IMR-90 (cell line): ENCODE measurements at regions not wholly inside any gene's neighbourhood (a gene's known extent, or its start where the extent isn't known, plus 50 kb on each side); places are given as distances from the start of the nearest gene placed in this dataset.
"Not testable (repeated sequence)": the region's sequence is repeated elsewhere in the genome, so short reads cannot be mapped to it uniquely, and the experiment has no call there.

Experiments used
- ATAC-seq: fragments of 200-7000 bp; cut with Tn5 transposase; 2 replicates; pipeline ENCODE4 v1.9.1; 2020; ENCODE audit warnings: low read depth, mild to moderate bottlenecking, moderate library complexity
- BruUV-seq: library from RNA; stranded (reverse); fragments of 400-500 nt; replicated peaks from 2 replicates; lab custom pipeline; 2021; lab: Mats Ljungman, UMichigan
- CTCF ChIA-PET: fragments of 300-600 bp; formaldehyde crosslinking; extraction: SDS; loops from one replicate; lab custom pipeline; 2021; ENCODE audit warnings: antibody characterized with exemption; lab: Yijun Ruan, JAX
- POLR2A ChIA-PET: fragments of 300-600 bp; sonication (Branson Sonifier 250); formaldehyde crosslinking; loops from one replicate; lab custom pipeline; 2022; ENCODE audit warnings: antibody characterized with exemption; ENCODE audit not compliant: unreplicated experiment; lab: Charles Lee
- DNase-seq: peaks from one replicate; pipeline ENCODE4 v3.0.0; 2013
- H2AFZ ChIP-seq: replicated peaks from 2 replicates; pipeline ENCODE3; 2013; ENCODE audit warnings: low read length, mild to moderate bottlenecking; ENCODE audit not compliant: poor library complexity
- H2AK5ac ChIP-seq: 2 replicates; pipeline ENCODE4 v1.6.1; 2013; ENCODE audit warnings: low read depth, low read length, inconsistent platforms
- H2AK9ac ChIP-seq: replicated peaks from 2 replicates; pipeline ENCODE3; 2013; ENCODE audit warnings: mild to moderate bottlenecking, low read depth, low read length, moderate library complexity; ENCODE audit not compliant: poor library complexity
- H2BK120ac ChIP-seq: 2 replicates; pipeline ENCODE4 v1.6.1; 2013; ENCODE audit warnings: low read depth, low read length, inconsistent platforms
- H2BK15ac ChIP-seq: 3 replicates; pipeline ENCODE4 v1.6.1; 2013; ENCODE audit warnings: low read depth, low read length, inconsistent platforms
- H2BK20ac ChIP-seq: 2 replicates; pipeline ENCODE4 v1.6.1; 2013; ENCODE audit warnings: low read depth, mild to moderate bottlenecking, inconsistent platforms, low read length, moderate library complexity
- H2BK5ac ChIP-seq: 2 replicates; pipeline ENCODE4 v1.6.1; 2013; ENCODE audit warnings: mild to moderate bottlenecking, low read depth, low read length, inconsistent platforms; ENCODE audit not compliant: poor library complexity, severe bottlenecking
- H3K14ac ChIP-seq: replicated peaks from 2 replicates; pipeline ENCODE4 v1.6.1; 2013; ENCODE audit warnings: low read depth, low read length, inconsistent platforms
- H3K18ac ChIP-seq: 2 replicates; pipeline ENCODE4 v1.6.1; 2013; ENCODE audit warnings: low read depth, low read length, control low read depth
- H3K23ac ChIP-seq: 2 replicates; pipeline ENCODE4 v1.6.1; 2013; ENCODE audit warnings: low read depth, low read length, inconsistent platforms
- H3K27ac ChIP-seq: 2 replicates; pipeline ENCODE4 v1.5.1; 2013; ENCODE audit warnings: mild to moderate bottlenecking, control low read depth, low read length; ENCODE audit not compliant: insufficient read depth
- H3K27me3 ChIP-seq: 2 replicates; pipeline ENCODE4 v1.6.1; 2013; ENCODE audit warnings: low read length; ENCODE audit not compliant: control insufficient read depth, insufficient read depth
- H3K36me3 ChIP-seq: 2 replicates; pipeline ENCODE4 v1.6.1; 2013; ENCODE audit warnings: low read length, mixed read lengths; ENCODE audit not compliant: control insufficient read depth, insufficient read depth
- H3K4ac ChIP-seq: 2 replicates; pipeline ENCODE4 v1.6.1; 2013; ENCODE audit warnings: low read depth, low read length, inconsistent platforms
- H3K4me1 ChIP-seq: 2 replicates; pipeline ENCODE4 v1.6.1; 2013; ENCODE audit warnings: low read length, mixed read lengths; ENCODE audit not compliant: control insufficient read depth, insufficient read depth
- H3K4me2 ChIP-seq: 2 replicates; pipeline ENCODE4 v1.6.1; 2013; ENCODE audit warnings: low read depth, mild to moderate bottlenecking, control low read depth, low read length, moderate library complexity
- H3K4me3 ChIP-seq: 2 replicates; pipeline ENCODE4 v1.5.1; 2013; ENCODE audit warnings: low read depth, mild to moderate bottlenecking, control low read depth, low read length, moderate library complexity; ENCODE audit not compliant: insufficient read depth
- H3K56ac ChIP-seq: 2 replicates; pipeline ENCODE4 v1.6.1; 2013; ENCODE audit warnings: low read length, inconsistent platforms; ENCODE audit not compliant: insufficient read depth; ENCODE audit errors: extremely low read depth
- H3K79me1 ChIP-seq, 2 experiments: 2 replicates each; pipeline ENCODE4 v1.6.1; 2013; ENCODE audit warnings: low read length in 2 of 2, inconsistent platforms in 1 of 2, low read depth in 1 of 2
- H3K9ac ChIP-seq: 2 replicates; pipeline ENCODE4 v1.6.1; 2013; ENCODE audit warnings: low read depth, low read length, control low read depth
- H3K9me1 ChIP-seq: 2 replicates; pipeline ENCODE4 v1.6.1; 2013; ENCODE audit warnings: low read length, inconsistent platforms; ENCODE audit not compliant: insufficient read depth
- H3K9me3 ChIP-seq: 2 replicates; pipeline ENCODE4 v1.6.1; 2013; ENCODE audit warnings: low read length; ENCODE audit not compliant: control insufficient read depth, insufficient read depth
- H4K20me1 ChIP-seq: 2 replicates; pipeline ENCODE4 v1.6.1; 2013; ENCODE audit warnings: low read length, inconsistent platforms; ENCODE audit not compliant: insufficient read depth
- H4K5ac ChIP-seq: 2 replicates; pipeline ENCODE4 v1.6.1; 2013; ENCODE audit warnings: mild to moderate bottlenecking, low read depth, low read length, control low read depth
- H4K8ac ChIP-seq, 2 experiments: 2 replicates each; pipeline ENCODE4 v1.6.1; 2013; ENCODE audit warnings: low read depth in 2 of 2, low read length in 2 of 2, control low read depth in 1 of 2, inconsistent platforms in 1 of 2
- H4K91ac ChIP-seq: 2 replicates; pipeline ENCODE4 v1.6.1; 2013; ENCODE audit warnings: low read depth, low read length, inconsistent platforms; ENCODE audit not compliant: insufficient read depth
- WGBS, 2 experiments: methylation state at CpG; one replicate each; pipeline versions ENCODE4 v1.1.5 to v1.1.7; 2013; ENCODE audit warnings: missing lambda C conversion rate in 2 of 2; ENCODE audit not compliant: insufficient read length in 1 of 2; ENCODE audit errors: extremely low coverage in 2 of 2; 5-methylcytosine and 5-hydroxymethylcytosine counted together
- dilution Hi-C: fragments of 300-500 bp; cut with HindIII; formaldehyde crosslinking; loops from one replicate; pipeline ENCODE4 v1.14.3; 2018; ENCODE audit warnings: low sequenced_read_pairs; ENCODE audit not compliant: unreplicated experiment
- in situ Hi-C: fragments of 300-500 bp; cut with MboI; formaldehyde crosslinking; loops from 3 replicates; pipeline ENCODE4 v1.14.3; 2019; ENCODE audit warnings: low sequenced_read_pairs, inconsistent platforms, mixed read lengths
- intact Hi-C: fragments of 100-400 bp; cut with micrococcal nuclease; formaldehyde crosslinking; loops from 2 replicates; pipeline ENCODE4 v1.10.0; 2022

- H4K8ac ChIP-seq, H4K91ac ChIP-seq, H3K27ac ChIP-seq, H3K56ac ChIP-seq, H3K27me3 ChIP-seq, H3K79me1 ChIP-seq, ATAC-seq, H2BK20ac ChIP-seq, DNase-seq, POLR2A ChIA-PET, H3K4me3 ChIP-seq, H2AFZ ChIP-seq, H2AK9ac ChIP-seq, H3K36me3 ChIP-seq, H2BK5ac ChIP-seq, H2BK15ac ChIP-seq, BruUV-seq, in situ Hi-C loops, H4K5ac ChIP-seq, H3K4me1 ChIP-seq, H3K4me2 ChIP-seq, dilution Hi-C loops, H2AK5ac ChIP-seq, H3K23ac ChIP-seq, H3K4ac ChIP-seq, H3K9ac ChIP-seq, intact Hi-C loops, H3K14ac ChIP-seq, H4K20me1 ChIP-seq, H3K9me3 ChIP-seq, CTCF ChIA-PET, H3K9me1 ChIP-seq, H3K18ac ChIP-seq, H2BK120ac ChIP-seq: not testable (repeated sequence)
- WGBS, 2 experiments, result no CpG with 5 or more reads among the region's 3 CpGs
Measured at GRCh38 chr6:60439709-60440108, 1846.3 kb downstream of the KHDRBS2 start.

- no CpG with 5 or more reads among the region's 1 CpG for WGBS, 2 experiments
- H3K14ac ChIP-seq, H2AFZ ChIP-seq, H3K27ac ChIP-seq, H4K5ac ChIP-seq, CTCF ChIA-PET, H3K18ac ChIP-seq, H2BK15ac ChIP-seq, H4K20me1 ChIP-seq, H3K56ac ChIP-seq, H3K36me3 ChIP-seq, POLR2A ChIA-PET, intact Hi-C loops, DNase-seq, H3K79me1 ChIP-seq, H4K8ac ChIP-seq, H3K9me3 ChIP-seq, ATAC-seq, BruUV-seq, H3K9me1 ChIP-seq, H4K91ac ChIP-seq, in situ Hi-C loops, H3K4me1 ChIP-seq, H2BK5ac ChIP-seq, H3K9ac ChIP-seq, H2BK20ac ChIP-seq, H2AK5ac ChIP-seq, H3K4ac ChIP-seq, H2BK120ac ChIP-seq, H3K23ac ChIP-seq, H3K27me3 ChIP-seq, dilution Hi-C loops, H3K4me3 ChIP-seq, H3K4me2 ChIP-seq, H2AK9ac ChIP-seq: not testable (repeated sequence)
Measured at GRCh38 chr6:60422691-60423090, 1863.3 kb downstream of the KHDRBS2 start.
